H1 (cell line): ENCODE measurements at regions not wholly inside any gene's neighbourhood (a gene's known extent, or its start where the extent isn't known, plus 50 kb on each side); places are given as distances from the start of the nearest gene placed in this dataset.

Experiments used
- CTCF ChIA-PET: fragments of 300-600 bp; sonication (Branson Sonifier 250); formaldehyde crosslinking; loops from one replicate; lab custom pipeline; 2021; ENCODE audit not compliant: partially characterized antibody; lab: Charles Lee
- POLR2A ChIA-PET: fragments of 300-600 bp; sonication (Branson Sonifier 250); formaldehyde crosslinking; loops from one replicate; lab custom pipeline; 2021; ENCODE audit warnings: inconsistent platforms; ENCODE audit not compliant: partially characterized antibody; lab: Charles Lee
- DNase-seq, 2 experiments: peaks; one replicate each; pipeline versions ENCODE4 v3.0.0 to v3.0.0-alpha.2; 2010 to 2022; ENCODE audit warnings: low spot score in 2 of 2, low read depth in 1 of 2, mixed read lengths in 1 of 2
- FAIRE-seq: peaks from 2 replicates; lab custom pipeline; 2011; peaks lifted over from hg19 to GRCh38; lab: Jason Lieb, UNC
- H2AFZ ChIP-seq: 2 replicates; pipeline ENCODE4 v1.8.1; 2012; ENCODE audit warnings: low read length, inconsistent platforms
- H2AK5ac ChIP-seq: 2 replicates; pipeline ENCODE4 v1.6.1; 2013; ENCODE audit warnings: low read depth, low read length
- H2BK120ac ChIP-seq: replicated peaks from 2 replicates; pipeline ENCODE3; 2013; ENCODE audit warnings: low read depth, low read length, inconsistent platforms
- H2BK12ac ChIP-seq: 2 replicates; pipeline ENCODE4 v1.6.1; 2013; ENCODE audit warnings: low read depth, low read length
- H2BK15ac ChIP-seq: 2 replicates; pipeline ENCODE4 v1.6.1; 2013; ENCODE audit warnings: low read length
- H2BK20ac ChIP-seq: 2 replicates; pipeline ENCODE4 v1.6.1; 2013; ENCODE audit warnings: low read length
- H2BK5ac ChIP-seq: 2 replicates; pipeline ENCODE4 v1.6.1; 2013; ENCODE audit warnings: low read depth, low read length
- H3K14ac ChIP-seq: 2 replicates; pipeline ENCODE4 v1.6.1; 2013; ENCODE audit warnings: inconsistent platforms; ENCODE audit not compliant: insufficient read length
- H3K18ac ChIP-seq: 2 replicates; pipeline ENCODE4 v1.6.1; 2013; ENCODE audit warnings: low read length; ENCODE audit errors: extremely low read depth
- H3K23ac ChIP-seq: 2 replicates; pipeline ENCODE4 v1.6.1; 2013; ENCODE audit warnings: inconsistent platforms; ENCODE audit not compliant: insufficient read length
- H3K23me2 ChIP-seq: 2 replicates; pipeline ENCODE4 v1.6.1; 2013; ENCODE audit warnings: low read depth, low read length
- H3K27ac ChIP-seq: 2 replicates; pipeline ENCODE4 v1.6.1; 2011; ENCODE audit warnings: low read depth, low read length, inconsistent platforms
- H3K27me3 ChIP-seq, 4 experiments: replicated peaks in 1 of 4; 1 replicate in 1 of 4; 2 replicates in 3 of 4; pipeline versions ENCODE4 v1.6.1 to v1.8.1; 2011 to 2013; ENCODE audit warnings: low read length in 3 of 4, mild to moderate bottlenecking in 3 of 4, inconsistent platforms in 2 of 4, mixed read lengths in 2 of 4, moderate library complexity in 1 of 4; ENCODE audit not compliant: control insufficient read depth in 3 of 4, insufficient read depth in 3 of 4; ENCODE audit errors: extremely low read depth in 1 of 4
- H3K36me3 ChIP-seq, 4 experiments: 2 replicates each; pipeline versions ENCODE4 v1.6.1 to v1.8.1; 2011 to 2013; ENCODE audit warnings: mild to moderate bottlenecking in 4 of 4, low read length in 3 of 4, moderate library complexity in 2 of 4, control low read depth in 1 of 4, inconsistent platforms in 1 of 4; ENCODE audit not compliant: insufficient read depth in 4 of 4, control insufficient read depth in 2 of 4
- H3K4ac ChIP-seq: replicated peaks from 2 replicates; pipeline ENCODE3; 2013; ENCODE audit warnings: low read length, low read depth, mixed read lengths, inconsistent platforms; ENCODE audit not compliant: insufficient read length
- H3K4me1 ChIP-seq, 4 experiments: replicated peaks in 1 of 4; 1 replicate in 1 of 4; 2 replicates in 3 of 4; pipeline versions ENCODE4 v1.6.1 to v1.8.1; 2011 to 2013; ENCODE audit warnings: low read length in 3 of 4, inconsistent platforms in 2 of 4, mixed read lengths in 1 of 4; ENCODE audit not compliant: insufficient read depth in 4 of 4, control insufficient read depth in 3 of 4
- H3K4me2 ChIP-seq, 2 experiments: 2 replicates each; pipeline versions ENCODE4 v1.6.1 to v1.8.1; 2011 to 2013; ENCODE audit warnings: low read depth in 2 of 2, low read length in 2 of 2, control low read depth in 1 of 2, inconsistent platforms in 1 of 2, mild to moderate bottlenecking in 1 of 2; ENCODE audit not compliant: insufficient read depth in 1 of 2
- H3K4me3 ChIP-seq, 4 experiments: fragments of 200-600, 300-600 bp in 1 of 4; sonication (generic), shearing (Covaris generic), sonication (Bioruptor Twin) in 1 of 4; 2 replicates each; pipeline versions ENCODE4 v1.5.1 to v1.8.1; 2011 to 2016; ENCODE audit warnings: low read length in 4 of 4, low read depth in 3 of 4, control low read depth in 2 of 4, inconsistent platforms in 2 of 4, mild to moderate bottlenecking in 2 of 4, mixed read lengths in 1 of 4, moderate library complexity in 1 of 4; ENCODE audit not compliant: insufficient read depth in 2 of 4; ENCODE audit errors: extremely low read depth in 1 of 4
- H3K56ac ChIP-seq: replicated peaks from 2 replicates; pipeline ENCODE3; 2013; ENCODE audit warnings: low read depth, mild to moderate bottlenecking, mixed read lengths, low read length, inconsistent platforms; ENCODE audit not compliant: insufficient read length
- H3K79me1 ChIP-seq: 2 replicates; pipeline ENCODE4 v1.6.1; 2013; ENCODE audit warnings: low read depth, low read length, control low read depth
- H3K79me2 ChIP-seq, 2 experiments: 2 replicates each; pipeline versions ENCODE4 v1.6.1 to v1.8.1; 2012 to 2013; ENCODE audit warnings: low read length in 2 of 2, mild to moderate bottlenecking in 2 of 2, inconsistent platforms in 1 of 2; ENCODE audit not compliant: insufficient read depth in 2 of 2, control insufficient read depth in 1 of 2
- H3K9ac ChIP-seq, 4 experiments: replicated peaks in 1 of 4; 1 replicate in 1 of 4; 2 replicates in 3 of 4; pipeline versions ENCODE4 v1.6.1 to v1.8.1; 2011 to 2013; ENCODE audit warnings: low read depth in 3 of 4, low read length in 3 of 4, control low read depth in 2 of 4, mild to moderate bottlenecking in 2 of 4, moderate library complexity in 2 of 4, inconsistent platforms in 1 of 4; ENCODE audit errors: extremely low read depth in 1 of 4
- H3K9me3 ChIP-seq, 2 experiments: 2 replicates each; pipeline versions ENCODE4 v1.6.1 to v1.8.1; 2012 to 2013; ENCODE audit warnings: mild to moderate bottlenecking in 2 of 2, moderate library complexity in 2 of 2, control low read depth in 1 of 2, inconsistent platforms in 1 of 2, low read depth in 1 of 2, low read length in 1 of 2, mixed read lengths in 1 of 2; ENCODE audit not compliant: insufficient read depth in 2 of 2
- H4K20me1 ChIP-seq, 2 experiments: replicated peaks in 1 of 2; 2 replicates each; pipeline versions ENCODE3 to v1.8.1; 2011 to 2013; ENCODE audit warnings: inconsistent platforms in 2 of 2, low read length in 2 of 2, mild to moderate bottlenecking in 1 of 2; ENCODE audit not compliant: insufficient read depth in 2 of 2, control insufficient read depth in 1 of 2
- H4K5ac ChIP-seq: 2 replicates; pipeline ENCODE4 v1.6.1; 2013; ENCODE audit warnings: low read length, low read depth, mixed read lengths, inconsistent platforms; ENCODE audit not compliant: insufficient read length
- H4K8ac ChIP-seq: 2 replicates; pipeline ENCODE4 v1.8.0; 2013; ENCODE audit warnings: mild to moderate bottlenecking, moderate library complexity, low read length, inconsistent platforms; ENCODE audit not compliant: insufficient read depth; ENCODE audit errors: extremely low read depth
- H4K91ac ChIP-seq: replicated peaks from 2 replicates; pipeline ENCODE3; 2013; ENCODE audit warnings: low read length, mixed read lengths, inconsistent platforms; ENCODE audit not compliant: insufficient read length
- ASH2L ChIP-seq: fragments of 200-600, 300-600 bp; sonication (generic); IDR thresholded peaks from one replicate; pipeline ENCODE4 v1.7.1; 2017; ENCODE audit warnings: low read length
- BCL11A ChIP-seq, 2 experiments: IDR thresholded peaks; one replicate each; pipeline ENCODE4 v1.6.1; 2011; ENCODE audit warnings: low read depth in 2 of 2, low read length in 2 of 2, mild to moderate bottlenecking in 2 of 2
- CHD2 ChIP-seq: IDR thresholded peaks from 2 replicates; pipeline ENCODE4 v1.6.1; 2012; ENCODE audit warnings: low read length, improper control_type of control experiment
- CTBP2 ChIP-seq: IDR thresholded peaks from 2 replicates; pipeline ENCODE4 v1.7.0; 2011; ENCODE audit warnings: borderline replicate concordance, mild to moderate bottlenecking, moderate library complexity, mixed read lengths, low read length; ENCODE audit not compliant: insufficient read depth, insufficient read length
- NRF1 ChIP-seq: IDR thresholded peaks from 2 replicates; pipeline ENCODE4 v1.6.1; 2011; ENCODE audit warnings: mild to moderate bottlenecking, low read depth, low read length, improper control_type of control experiment
- POLR2A ChIP-seq, 2 experiments: IDR thresholded peaks; 1 replicate in 1 of 2; 2 replicates in 1 of 2; pipeline ENCODE4 v1.6.1; 2011; ENCODE audit warnings: low read depth in 2 of 2, low read length in 2 of 2, mild to moderate bottlenecking in 2 of 2; ENCODE audit errors: control extremely low read depth in 1 of 2
- SIRT6 ChIP-seq: IDR thresholded peaks from one replicate; pipeline ENCODE4 v1.7.1; 2012; ENCODE audit warnings: low read length, inconsistent platforms
- SP4 ChIP-seq: IDR thresholded peaks from 2 replicates; pipeline ENCODE4 v1.6.1; 2012; ENCODE audit warnings: low read length, inconsistent platforms
- SRF ChIP-seq: IDR thresholded peaks from 2 replicates; pipeline ENCODE4 v1.6.1; 2011; ENCODE audit warnings: mild to moderate bottlenecking, low read depth, low read length, moderate library complexity
- TAF7 ChIP-seq: optimal IDR thresholded peaks from 2 replicates; pipeline ENCODE3; 2011; ENCODE audit warnings: low read depth, mild to moderate bottlenecking, inconsistent platforms, low read length, moderate library complexity, borderline replicate concordance
- TCF12 ChIP-seq: IDR thresholded peaks from 2 replicates; pipeline ENCODE4 v1.6.1; 2011; ENCODE audit warnings: low read depth, mild to moderate bottlenecking, low read length
- TEAD4 ChIP-seq: IDR thresholded peaks from 2 replicates; pipeline ENCODE4 v1.6.1; 2012; ENCODE audit warnings: low read depth, low read length, inconsistent platforms, mixed read lengths
- YY1 ChIP-seq: IDR thresholded peaks from 2 replicates; pipeline ENCODE4 v1.6.1; 2011; ENCODE audit warnings: low read depth, mild to moderate bottlenecking, low read length
- WGBS, 2 experiments: shearing (Covaris generic) in 1 of 2; methylation state at CpG; one replicate each; pipeline versions ENCODE4 v1.1.6 to v1.1.7; 2013 to 2015; ENCODE audit warnings: low lambda C conversion rate in 2 of 2, mixed read lengths in 2 of 2, inconsistent platforms in 1 of 2, low coverage in 1 of 2, missing lambda C conversion rate in 1 of 2; ENCODE audit not compliant: insufficient replicate concordance in 2 of 2, insufficient coverage in 1 of 2, insufficient read length in 1 of 2; ENCODE audit errors: extremely low coverage in 1 of 2, missing lambda C conversion rate in 1 of 2; 5-methylcytosine and 5-hydroxymethylcytosine counted together

- H3K27ac ChIP-seq = no peak overlapping the region
- no peak overlapping the region for H3K4ac ChIP-seq
- H3K9me3 ChIP-seq = no peaks in the 10 kb centered on the region
- H3K18ac ChIP-seq = no peak overlapping the region
- peaks cover 0 to 5% (median 0%) of the 10 kb centered on the region in 4 experiments; a peak in 1 of 7 replicates for H3K4me1 ChIP-seq
- H2BK12ac ChIP-seq = no peak overlapping the region
- FAIRE-seq (no peak), DNase-seq (no peak)
- no peaks in the 10 kb centered on the region for H3K23me2 ChIP-seq
- no peak overlapping the region for H2BK120ac ChIP-seq
- no peak overlapping the region for H3K23ac ChIP-seq
- ChIA-PET CTCF (interaction anchor here (0.7 to 1.5 kb wide), 4 partner anchors 11 to 868 kb away, joined by 3 to 5 read pairs (median 4); no protein-coding TSS in a partner anchor), POLR2A (no interaction called here)
- H3K4me3 ChIP-seq = no peak overlapping the region
- H3K14ac ChIP-seq = no peak overlapping the region
- no peak overlapping the region for H4K91ac ChIP-seq
- TF ChIP-seq TAF7 (no peak), NRF1 (no peak), BCL11A (IDR thresholded peaks at IDR 0.05; ENCODE audit: low read depth in 2 of 2, low read length in 2 of 2) (no peak), SP4 (no peak), CHD2 (no peak), SRF (no peak), YY1 (no peak), POLR2A (IDR thresholded peaks at IDR 0.05; ENCODE audit: control extremely low read depth in 1 of 2, low read depth in 2 of 2, low read length in 2 of 2) (no peak), CTBP2 (no peak), TCF12 (no peak), TEAD4 (no peak), ASH2L (no peak), SIRT6 (no peak)
- TF ChIP-seq, all 59 proteins: peak for 0
- Histone ChIP-seq H4K5ac (no peak overlapping the region), H3K4me2 (no peak overlapping the region), H4K8ac (no peak overlapping the region), H3K79me1 (no peaks in the 10 kb centered on the region), H3K9ac (no peak overlapping the region), H4K20me1 (no peaks in the 10 kb centered on the region), H2AK5ac (no peak overlapping the region), H2BK5ac (no peak overlapping the region), H3K27me3 (peaks cover 0 to 1% (median 0%) of the 10 kb centered on the region in 4 experiments; a peak in 1 of 7 replicates), H2BK15ac (no peak overlapping the region), H3K79me2 (no peaks in the 10 kb centered on the region), H3K56ac (no peak overlapping the region), H2BK20ac (no peak overlapping the region), H2AFZ (no peak overlapping the region), H3K36me3 (no peaks in the 10 kb centered on the region)
- 95% methylated on average over 2 of the region's 2 CpGs; no CpG with 5 or more reads in 1 of the 2 experiments for WGBS, 2 experiments
Measured at GRCh38 chr12:78448692-78449091, 415.9 kb upstream of the SYT1 start.
